COLO668 (cell line): ENCODE measurements at regions not wholly inside any gene's neighbourhood (a gene's known extent, or its start where the extent isn't known, plus 50 kb on each side); places are given as distances from the start of the nearest gene placed in this dataset.

Source experiments
- DNase-seq: peaks from one replicate; lab custom pipeline; 2025; ENCODE audit not compliant: unreplicated experiment; lab: John Stamatoyannopoulos, UW

DNA sequence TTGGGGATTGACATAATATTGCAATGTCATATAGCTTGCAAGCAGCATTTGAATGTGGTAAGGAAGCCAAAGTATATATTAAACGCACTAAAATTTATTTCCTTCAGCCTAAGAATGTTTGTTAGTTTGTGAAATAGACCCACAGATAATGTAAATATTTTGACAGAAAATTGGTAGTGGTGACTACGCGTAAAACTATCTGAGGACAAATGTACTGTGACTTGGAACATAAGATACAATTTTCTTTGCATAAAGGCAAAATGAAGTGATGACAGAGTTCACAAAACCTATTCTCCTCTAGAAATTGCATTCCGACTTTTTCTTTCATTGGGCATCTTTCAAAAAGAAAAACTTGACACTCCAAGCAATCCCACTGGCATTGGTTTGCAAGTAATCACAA is 411.1 kb upstream of the LRATD1 start:
- no peak for DNase-seq

GRCh38 chr2:14223576-14223975 is 408.9 kb upstream of the LRATD1 start:
- DNase-seq: no peak

DNA sequence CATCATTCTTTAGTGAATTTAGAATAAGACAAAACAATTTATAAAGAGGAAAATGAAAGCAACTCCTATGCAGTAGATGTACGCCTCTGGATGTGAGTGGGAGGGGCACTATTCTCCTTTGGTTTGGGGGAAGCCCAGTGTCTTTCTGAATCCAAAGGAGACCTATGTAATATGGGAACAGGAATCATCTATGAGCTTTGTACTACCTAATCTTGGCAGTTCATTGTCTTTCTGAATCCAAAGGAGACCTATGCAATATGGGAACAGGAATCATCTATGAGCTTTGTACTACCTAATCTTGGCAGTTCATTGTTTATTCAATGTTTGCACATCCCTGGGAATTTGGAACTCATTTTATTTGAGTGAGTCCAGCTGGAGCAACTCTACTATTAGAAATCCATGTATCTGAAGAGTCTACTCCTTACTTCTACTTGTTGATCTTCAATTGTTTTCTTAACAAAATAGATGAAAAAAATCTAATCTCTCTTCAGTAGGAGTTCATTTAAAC is 401.1 kb upstream of the LRATD1 start:
- DNase-seq: no peak

GRCh38 chr2:14232217-14232616 is 400.3 kb upstream of the LRATD1 start:
- no peak for DNase-seq

GRCh38 chr2:14234911-14235310 is 397.6 kb upstream of the LRATD1 start:
- no peak for DNase-seq

DNA sequence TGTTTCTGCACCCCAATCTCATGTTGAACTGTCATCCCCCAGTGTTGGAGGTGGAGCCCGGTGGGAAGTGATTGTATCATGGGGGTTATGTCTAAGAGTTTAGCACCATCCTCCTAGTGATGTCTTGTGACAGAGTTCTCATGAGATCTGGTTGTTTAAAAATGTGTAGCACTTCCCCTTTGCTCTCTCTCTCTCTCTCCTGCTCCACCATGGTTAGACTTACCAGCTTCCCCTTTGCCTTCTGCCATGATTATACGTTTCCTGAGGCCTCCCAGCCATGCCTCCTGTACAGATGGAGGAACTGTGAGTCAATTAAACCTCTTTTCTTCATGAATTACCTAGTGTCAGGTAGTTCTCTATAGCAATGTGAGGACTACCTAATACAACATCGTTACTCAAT is 396.9 kb upstream of the LRATD1 start:
- no peak for DNase-seq

DNA sequence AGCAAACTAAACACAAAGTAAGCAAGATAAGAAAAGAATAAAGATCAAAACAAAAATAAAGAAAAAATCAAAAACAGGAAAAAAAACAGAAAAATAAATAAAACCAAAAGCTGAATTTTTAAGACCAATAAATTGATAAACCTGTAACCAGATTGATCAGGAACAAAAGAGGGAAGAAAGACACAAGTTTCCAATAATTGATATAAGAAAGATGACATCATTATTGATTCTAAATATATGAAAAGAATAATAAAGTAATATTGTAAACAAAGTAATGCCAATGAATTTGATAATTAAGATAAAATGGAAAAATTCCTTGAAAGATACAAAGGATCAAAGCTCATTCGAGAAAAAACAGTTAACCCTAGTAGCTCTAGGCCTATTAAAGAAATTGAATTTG is 394.6 kb upstream of the LRATD1 start:
- DNase-seq: no peak

- DNase-seq: no peak
These were observed 392.9 kb upstream of the LRATD1 start for GRCh38 chr2:14239605-14240004.

- DNase-seq: no peak
These were observed 391.6 kb upstream of the LRATD1 start for GRCh38 chr2:14240868-14241267.

GRCh38 chr2:14245901-14246300 is 386.6 kb upstream of the LRATD1 start:
- DNase-seq: no peak

- no peak for DNase-seq
These were observed 377.2 kb upstream of the LRATD1 start for GRCh38 chr2:14255135-14255820.

DNA sequence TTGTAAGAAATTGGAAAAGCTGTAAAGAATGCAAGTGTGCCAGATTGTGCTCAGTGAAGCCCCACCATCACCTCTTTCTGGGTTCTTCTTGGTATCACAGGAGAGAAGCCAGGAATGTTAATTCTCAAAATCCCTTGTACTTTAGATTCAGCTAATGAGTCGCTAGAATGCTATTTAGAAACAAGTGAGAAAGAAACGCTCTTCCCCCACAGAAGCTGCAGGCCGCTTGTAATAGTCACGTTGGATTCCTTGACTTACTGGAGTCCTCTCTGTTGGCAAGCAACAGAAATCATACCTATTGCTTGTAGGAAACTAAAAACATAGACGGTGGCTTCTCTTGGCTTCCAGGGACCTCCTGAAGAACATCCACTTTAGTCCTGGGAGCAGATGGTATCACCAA is 375.6 kb upstream of the LRATD1 start:
- no peak for DNase-seq

DNA sequence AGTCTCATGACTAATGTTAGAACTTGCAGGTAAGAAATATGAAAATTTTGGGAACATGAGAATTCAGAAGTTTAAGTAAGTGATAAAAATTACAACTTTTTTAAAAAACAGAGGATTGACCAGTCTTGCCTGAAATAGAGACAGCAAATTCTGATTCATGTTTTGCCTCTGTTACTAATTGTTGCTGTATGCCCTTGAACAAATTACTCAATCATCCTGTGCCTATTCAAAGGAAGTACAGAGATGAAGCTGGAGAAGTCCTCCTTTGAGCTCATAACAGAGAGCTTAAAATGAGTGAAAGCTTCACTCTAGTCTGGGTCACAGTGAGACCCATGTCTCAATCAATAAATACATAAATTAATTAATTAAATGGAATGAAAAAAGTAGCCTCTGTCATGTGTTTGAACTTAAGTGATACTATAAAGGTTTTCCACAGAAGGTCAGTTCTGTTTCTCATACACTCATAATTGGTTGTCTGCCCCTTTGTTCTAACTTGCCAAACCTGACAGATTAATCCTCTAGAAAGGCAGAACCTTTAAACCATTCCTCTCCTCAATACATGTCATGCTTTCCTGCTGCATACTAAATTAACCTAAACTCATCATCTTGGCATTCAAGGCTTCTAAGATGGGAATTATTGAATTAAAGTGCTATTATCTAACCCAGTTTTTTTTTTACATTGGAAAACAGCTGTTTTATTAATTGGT is 374.6 kb upstream of the LRATD1 start:
- DNase-seq: no peak

DNA sequence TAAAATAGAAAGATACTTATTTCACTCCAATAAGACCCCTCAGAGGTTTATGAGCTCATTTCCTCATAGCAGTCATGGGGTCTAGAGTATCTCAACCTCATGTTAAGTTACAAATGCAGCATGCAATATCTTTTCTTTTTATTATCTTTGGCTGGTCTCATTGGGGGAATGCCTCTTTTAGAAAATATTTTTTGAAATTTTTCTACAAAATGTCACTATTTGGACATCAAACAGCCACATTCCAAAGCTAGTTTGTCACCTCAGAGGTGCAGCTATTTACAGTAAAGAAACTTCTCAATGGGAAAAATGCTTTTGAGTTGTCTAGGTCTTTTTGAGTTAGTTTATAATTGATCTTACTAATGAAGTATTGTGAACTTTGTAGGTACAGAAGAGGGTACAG is 370.7 kb upstream of the LRATD1 start:
- no peak for DNase-seq

DNA sequence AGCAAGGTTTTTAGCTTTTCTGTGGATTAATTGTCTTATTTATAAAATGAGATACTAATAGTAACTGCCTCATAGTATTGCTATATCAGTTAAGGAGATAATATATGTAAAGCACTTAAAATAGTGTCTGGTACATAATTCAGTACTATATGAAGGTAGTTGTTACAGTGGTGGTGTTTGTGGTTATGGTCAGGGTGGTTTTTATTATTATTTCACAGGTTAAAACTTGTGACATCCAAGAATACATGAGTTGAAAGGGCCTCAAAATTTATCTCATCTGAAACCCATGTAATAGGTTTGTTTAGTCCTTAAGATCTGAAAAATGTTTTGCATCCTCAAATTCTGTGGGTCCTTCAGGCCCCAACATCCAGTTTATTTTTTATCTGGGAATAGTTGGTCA is 369.5 kb upstream of the LRATD1 start:
- no peak for DNase-seq

GRCh38 chr2:14270036-14270582 is 362.4 kb upstream of the LRATD1 start:
- DNase-seq: no peak

DNA sequence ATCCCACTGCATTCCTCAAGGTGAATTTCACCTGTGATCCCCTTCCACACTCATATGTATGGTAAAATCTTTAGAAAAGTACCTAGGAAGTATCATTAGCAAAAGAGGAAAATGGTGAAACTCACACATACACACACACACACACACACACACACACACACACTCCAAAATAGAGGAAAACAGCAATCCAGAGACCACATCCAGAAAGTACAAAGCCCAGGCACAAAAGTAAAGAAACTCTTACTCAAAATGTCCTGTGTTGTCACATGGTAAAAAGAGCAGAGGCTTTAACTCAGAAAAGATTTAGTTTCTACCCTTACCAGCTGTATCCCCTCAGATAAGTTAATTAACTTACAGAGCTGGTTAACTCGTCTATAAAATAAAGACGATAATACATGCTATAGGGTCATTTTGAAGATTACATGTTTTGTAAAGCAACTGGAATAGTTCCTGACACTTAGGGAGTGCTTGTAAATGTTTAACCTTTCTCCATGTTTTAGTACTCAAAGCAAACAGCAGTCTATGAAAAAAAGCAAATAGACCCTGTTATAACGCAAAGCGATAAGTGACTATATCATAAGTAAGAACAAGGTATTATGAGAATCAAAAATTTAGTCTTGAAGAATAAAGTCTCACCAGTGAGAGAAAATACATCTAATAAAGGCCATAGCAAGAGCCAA is 360.0 kb upstream of the LRATD1 start:
- no peak for DNase-seq

- DNase-seq: no peak
These were observed 358.9 kb upstream of the LRATD1 start for GRCh38 chr2:14273650-14274049.

GRCh38 chr2:14284244-14284643 is 348.3 kb upstream of the LRATD1 start:
- no peak for DNase-seq

GRCh38 chr2:14285812-14286211 is 346.7 kb upstream of the LRATD1 start:
- no peak for DNase-seq

DNA sequence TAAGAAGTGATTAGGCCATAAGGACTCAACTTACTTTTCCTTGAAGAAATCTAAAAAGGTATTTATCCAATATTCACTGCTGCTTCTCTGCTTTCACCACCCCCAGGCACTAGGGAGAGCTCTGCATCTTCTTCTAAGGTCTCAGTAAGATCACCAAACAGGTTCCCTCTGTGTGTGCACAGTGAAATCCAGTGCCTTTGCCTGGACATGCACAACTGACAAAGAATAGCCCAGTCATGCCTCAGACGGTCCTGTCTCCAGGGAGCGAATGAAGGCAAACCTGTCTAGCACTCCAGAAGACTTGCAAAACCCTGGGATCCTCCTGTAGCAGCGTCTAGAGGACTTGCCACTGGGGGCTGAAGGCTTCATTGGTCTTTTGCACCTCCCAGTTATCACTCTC is 344.5 kb upstream of the LRATD1 start:
- DNase-seq: peak; percentile 31

DNA sequence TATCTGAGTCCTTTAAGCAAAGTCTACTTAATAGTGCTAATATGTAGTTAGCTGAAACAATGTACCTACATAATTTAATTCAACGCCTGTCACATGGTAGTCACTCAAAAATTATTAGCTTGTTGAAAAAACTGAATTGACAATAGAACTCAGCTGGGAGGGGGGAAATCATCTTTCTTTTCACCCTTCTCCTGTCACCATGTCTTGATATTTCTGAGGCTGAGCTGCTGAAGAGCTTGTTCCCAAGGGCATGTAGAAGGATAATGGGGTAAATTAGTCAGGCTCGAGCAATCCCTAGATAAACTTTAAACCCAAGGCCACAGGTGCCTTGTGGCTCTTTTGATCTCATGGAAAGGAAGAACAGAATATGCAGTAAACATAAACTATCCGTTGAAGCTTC is 339.6 kb upstream of the LRATD1 start:
- no peak for DNase-seq
